HG03460 (cell line): ENCODE measurements at regions not wholly inside any gene's neighbourhood (a gene's known extent, or its start where the extent isn't known, plus 50 kb on each side); places are given as distances from the start of the nearest gene placed in this dataset.
"Not testable (repeated sequence)": the region's sequence is repeated elsewhere in the genome, so short reads cannot be mapped to it uniquely, and the experiment has no call there.

ENCODE experiments used
- ATAC-seq: cut with Tn5 transposase; IDR thresholded peaks from one replicate; pipeline ENCODE4 v1.9.1; 2021; ENCODE audit not compliant: unreplicated experiment

GRCh38 chr6:122859676-122860075 lies 70.6 kb downstream of the SMPDL3A start:
- no peak for ATAC-seq

GRCh38 chr6:122861594-122861993 lies 72.5 kb downstream of the SMPDL3A start:
- ATAC-seq: no peak

GRCh38 chr6:122868137-122868536 lies 79.1 kb downstream of the SMPDL3A start:
- no peak for ATAC-seq

GRCh38 chr6:122869437-122870024 lies 80.5 kb downstream of the SMPDL3A start:
- ATAC-seq: peak; percentile 71

GRCh38 chr6:122871079-122871478 lies 82.0 kb downstream of the SMPDL3A start:
- no peak for ATAC-seq

- no peak for ATAC-seq
Measured at GRCh38 chr6:122872311-122872710, 83.3 kb downstream of the SMPDL3A start.

GRCh38 chr6:122877302-122877701 lies 88.2 kb downstream of the SMPDL3A start:
- ATAC-seq: no peak

GRCh38 chr6:122878796-122879195 lies 89.7 kb downstream of the SMPDL3A start:
- no peak for ATAC-seq

GRCh38 chr6:122886481-122886880 lies 97.4 kb downstream of the SMPDL3A start:
- ATAC-seq: no peak

- no peak for ATAC-seq
Measured at GRCh38 chr6:122887941-122888340, 98.9 kb downstream of the SMPDL3A start.

- not testable (repeated sequence) for ATAC-seq
Measured at GRCh38 chr6:122888680-122889079, 99.6 kb downstream of the SMPDL3A start.

- no peak for ATAC-seq
Measured at GRCh38 chr6:122890250-122890649, 101.2 kb downstream of the SMPDL3A start.

GRCh38 chr6:122894791-122895190 lies 101.2 kb upstream of the CLVS2 start:
- ATAC-seq: no peak

GRCh38 chr6:122902326-122902725 lies 93.7 kb upstream of the CLVS2 start:
- no peak for ATAC-seq

- ATAC-seq: no peak
Measured at GRCh38 chr6:122903266-122903915, 92.6 kb upstream of the CLVS2 start.

GRCh38 chr6:122904166-122904565 lies 91.9 kb upstream of the CLVS2 start:
- no peak for ATAC-seq

GRCh38 chr6:122913558-122913957 lies 82.5 kb upstream of the CLVS2 start:
- no peak for ATAC-seq

GRCh38 chr6:122918714-122919113 lies 77.3 kb upstream of the CLVS2 start:
- ATAC-seq: no peak

GRCh38 chr6:122930252-122931180 lies 65.5 kb upstream of the CLVS2 start:
- ATAC-seq: no peak

GRCh38 chr6:122931916-122932315 lies 64.1 kb upstream of the CLVS2 start:
- no peak for ATAC-seq

GRCh38 chr6:122944936-122945335 lies 51.1 kb upstream of the CLVS2 start:
- ATAC-seq: not testable (repeated sequence)
